Hepatocyte (in vitro differentiated cells): ENCODE measurements at regions not wholly inside any gene's neighbourhood (a gene's known extent, or its start where the extent isn't known, plus 50 kb on each side); places are given as distances from the start of the nearest gene placed in this dataset.

Experiments used
- EZH2 ChIP-seq: fragments of 200-600 bp; sonication (generic); IDR thresholded peaks from 2 replicates; pipeline ENCODE4 v1.6.1; 2016; ENCODE audit warnings: antibody characterized with exemption, mild to moderate bottlenecking, borderline replicate concordance
- TF ChIP-seq, protein P1 (sequence below): fragments of 200-600 bp; sonication (generic); IDR thresholded peaks from 2 replicates; pipeline ENCODE4 v1.5.1; 2016; ENCODE audit warnings: antibody characterized with exemption, mild to moderate bottlenecking; ENCODE audit not compliant: poor library complexity

DNA sequence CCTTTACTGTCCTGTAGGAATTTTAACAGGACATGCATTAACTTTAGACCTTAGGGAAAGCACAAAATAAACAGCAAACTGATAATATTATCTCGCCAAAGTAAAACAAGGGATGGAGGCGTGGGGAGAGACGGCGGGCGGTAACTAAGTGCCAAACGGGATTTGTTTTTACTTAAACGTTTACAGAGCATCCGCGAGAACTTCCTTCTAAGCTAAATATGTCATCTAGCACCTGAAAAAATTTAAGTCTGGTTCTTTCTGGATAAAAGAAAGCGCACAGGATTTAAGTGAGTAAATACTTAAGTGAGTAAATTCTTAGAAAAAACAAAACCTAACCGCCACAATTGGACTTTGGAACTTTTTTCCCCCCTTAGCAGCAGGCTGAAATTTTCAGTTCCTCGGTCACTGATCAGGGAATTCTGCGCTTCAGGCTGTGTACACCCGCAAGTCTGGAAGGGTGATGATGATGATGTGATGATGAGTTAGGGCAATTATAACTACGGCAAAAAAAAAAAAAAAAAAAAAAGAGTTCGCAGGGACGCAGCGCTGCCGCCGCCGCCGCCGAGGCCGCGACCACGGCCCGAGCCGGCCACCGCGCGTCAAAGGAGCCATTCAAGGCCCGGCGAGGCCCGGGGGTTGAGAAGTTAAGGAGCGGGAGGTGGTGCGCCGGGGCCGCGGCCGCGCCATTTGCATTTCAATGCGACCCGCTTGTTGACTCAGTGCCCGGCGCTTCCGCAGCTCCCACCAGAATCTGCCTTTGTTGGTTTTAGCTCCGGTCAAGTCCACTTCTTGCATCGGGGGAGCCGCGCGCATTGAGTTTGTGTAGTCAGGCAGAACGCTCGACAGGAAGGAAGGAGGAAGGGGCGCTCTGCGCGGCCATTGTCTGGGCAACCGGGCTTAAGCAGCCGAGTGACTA lies 108.8 kb downstream of the SPRY1 start:
- TF ChIP-seq, protein P1, sequence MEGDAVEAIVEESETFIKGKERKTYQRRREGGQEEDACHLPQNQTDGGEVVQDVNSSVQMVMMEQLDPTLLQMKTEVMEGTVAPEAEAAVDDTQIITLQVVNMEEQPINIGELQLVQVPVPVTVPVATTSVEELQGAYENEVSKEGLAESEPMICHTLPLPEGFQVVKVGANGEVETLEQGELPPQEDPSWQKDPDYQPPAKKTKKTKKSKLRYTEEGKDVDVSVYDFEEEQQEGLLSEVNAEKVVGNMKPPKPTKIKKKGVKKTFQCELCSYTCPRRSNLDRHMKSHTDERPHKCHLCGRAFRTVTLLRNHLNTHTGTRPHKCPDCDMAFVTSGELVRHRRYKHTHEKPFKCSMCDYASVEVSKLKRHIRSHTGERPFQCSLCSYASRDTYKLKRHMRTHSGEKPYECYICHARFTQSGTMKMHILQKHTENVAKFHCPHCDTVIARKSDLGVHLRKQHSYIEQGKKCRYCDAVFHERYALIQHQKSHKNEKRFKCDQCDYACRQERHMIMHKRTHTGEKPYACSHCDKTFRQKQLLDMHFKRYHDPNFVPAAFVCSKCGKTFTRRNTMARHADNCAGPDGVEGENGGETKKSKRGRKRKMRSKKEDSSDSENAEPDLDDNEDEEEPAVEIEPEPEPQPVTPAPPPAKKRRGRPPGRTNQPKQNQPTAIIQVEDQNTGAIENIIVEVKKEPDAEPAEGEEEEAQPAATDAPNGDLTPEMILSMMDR = no peak
- no peak for TF ChIP-seq EZH2
